Glutamatergic neuron (in vitro differentiated cells): ENCODE measurements at regions not wholly inside any gene's neighbourhood (a gene's known extent, or its start where the extent isn't known, plus 50 kb on each side); places are given as distances from the start of the nearest gene placed in this dataset.
"Not testable (repeated sequence)": the region's sequence is repeated elsewhere in the genome, so short reads cannot be mapped to it uniquely, and the experiment has no call there.

Source experiments
- DNase-seq: peaks from one replicate; pipeline ENCODE4 v3.0.0; 2022
- H3K27ac Mint-ChIP-seq: one replicate; pipeline ENCODE4 v1.8.0; 2020; ENCODE audit warnings: mild to moderate bottlenecking, mixed read lengths, inconsistent platforms; ENCODE audit not compliant: unreplicated experiment
- H3K27me3 Mint-ChIP-seq: one replicate; pipeline ENCODE4 v1.8.0; 2020; ENCODE audit warnings: mild to moderate bottlenecking, moderate library complexity, mixed read lengths, inconsistent platforms; ENCODE audit not compliant: unreplicated experiment
- H3K36me3 Mint-ChIP-seq: one replicate; pipeline ENCODE4 v1.8.0; 2020; ENCODE audit warnings: mild to moderate bottlenecking, mixed read lengths, inconsistent platforms; ENCODE audit not compliant: unreplicated experiment
- H3K4me1 Mint-ChIP-seq: one replicate; pipeline ENCODE4 v1.8.0; 2020; ENCODE audit warnings: mild to moderate bottlenecking, low read depth, mixed read lengths, inconsistent platforms; ENCODE audit not compliant: unreplicated experiment
- H3K4me3 Mint-ChIP-seq: one replicate; pipeline ENCODE4 v1.8.0; 2020; ENCODE audit warnings: mild to moderate bottlenecking, mixed read lengths, inconsistent platforms; ENCODE audit not compliant: unreplicated experiment
- H3K9me3 Mint-ChIP-seq: one replicate; pipeline ENCODE4 v1.8.0; 2020; ENCODE audit warnings: mild to moderate bottlenecking, moderate library complexity, mixed read lengths, inconsistent platforms; ENCODE audit not compliant: unreplicated experiment
- TF ChIP-seq, protein P1 (sequence below): fragments of 200-600 bp; sonication (generic); IDR thresholded peaks from one replicate; pipeline ENCODE4 v1.5.0; 2021; ENCODE audit not compliant: partially characterized antibody, unreplicated experiment

DNA sequence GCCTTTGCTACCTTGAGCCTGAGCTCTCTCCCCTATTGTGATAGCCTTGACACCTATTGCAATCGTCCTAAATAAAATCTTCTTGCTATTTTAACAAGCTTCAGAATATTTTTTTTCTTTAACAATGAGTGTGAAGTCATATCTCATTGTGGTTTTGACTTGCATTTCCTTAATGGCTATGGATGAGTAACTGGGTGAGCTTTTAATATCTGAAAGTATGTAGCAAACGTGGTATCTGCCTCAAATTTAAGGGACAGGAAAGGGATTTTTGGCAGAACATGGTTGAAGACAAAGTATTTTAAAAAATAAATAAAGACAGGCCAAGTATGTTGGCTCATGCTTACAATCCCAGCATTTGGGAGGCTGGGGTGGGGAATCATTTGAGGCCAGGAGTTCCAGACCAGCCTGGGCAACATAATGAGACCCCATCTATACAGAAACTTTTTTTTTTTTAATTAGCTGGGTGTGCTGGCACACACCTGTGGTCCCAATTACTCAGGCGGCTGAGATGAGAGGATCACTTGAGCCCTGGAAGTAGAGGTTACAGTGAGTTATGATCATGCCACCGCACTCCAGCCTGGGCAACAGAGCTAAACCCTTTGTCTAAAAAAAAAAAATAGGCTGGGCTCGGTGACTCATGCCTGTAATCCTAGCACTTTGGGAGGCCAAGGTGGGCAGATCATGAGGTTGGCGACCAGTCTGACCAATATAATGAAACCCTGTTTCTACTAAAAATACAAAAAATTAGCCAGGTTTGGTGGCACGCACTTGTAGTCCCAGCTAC, 319.3 kb upstream of the NRP1 start:
- H3K27ac Mint-ChIP-seq: no peak overlapping the region
- no peak overlapping the region for H3K4me3 Mint-ChIP-seq
- TF ChIP-seq, protein P1, sequence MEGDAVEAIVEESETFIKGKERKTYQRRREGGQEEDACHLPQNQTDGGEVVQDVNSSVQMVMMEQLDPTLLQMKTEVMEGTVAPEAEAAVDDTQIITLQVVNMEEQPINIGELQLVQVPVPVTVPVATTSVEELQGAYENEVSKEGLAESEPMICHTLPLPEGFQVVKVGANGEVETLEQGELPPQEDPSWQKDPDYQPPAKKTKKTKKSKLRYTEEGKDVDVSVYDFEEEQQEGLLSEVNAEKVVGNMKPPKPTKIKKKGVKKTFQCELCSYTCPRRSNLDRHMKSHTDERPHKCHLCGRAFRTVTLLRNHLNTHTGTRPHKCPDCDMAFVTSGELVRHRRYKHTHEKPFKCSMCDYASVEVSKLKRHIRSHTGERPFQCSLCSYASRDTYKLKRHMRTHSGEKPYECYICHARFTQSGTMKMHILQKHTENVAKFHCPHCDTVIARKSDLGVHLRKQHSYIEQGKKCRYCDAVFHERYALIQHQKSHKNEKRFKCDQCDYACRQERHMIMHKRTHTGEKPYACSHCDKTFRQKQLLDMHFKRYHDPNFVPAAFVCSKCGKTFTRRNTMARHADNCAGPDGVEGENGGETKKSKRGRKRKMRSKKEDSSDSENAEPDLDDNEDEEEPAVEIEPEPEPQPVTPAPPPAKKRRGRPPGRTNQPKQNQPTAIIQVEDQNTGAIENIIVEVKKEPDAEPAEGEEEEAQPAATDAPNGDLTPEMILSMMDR: no peak
- H3K9me3 Mint-ChIP-seq: peaks cover 10% of the 10 kb centered on the region
- no peaks in the 10 kb centered on the region for H3K4me1 Mint-ChIP-seq
- DNase-seq: no peak
- peaks cover 7% of the 10 kb centered on the region for H3K27me3 Mint-ChIP-seq
- peaks cover 19% of the 10 kb centered on the region for H3K36me3 Mint-ChIP-seq

DNA sequence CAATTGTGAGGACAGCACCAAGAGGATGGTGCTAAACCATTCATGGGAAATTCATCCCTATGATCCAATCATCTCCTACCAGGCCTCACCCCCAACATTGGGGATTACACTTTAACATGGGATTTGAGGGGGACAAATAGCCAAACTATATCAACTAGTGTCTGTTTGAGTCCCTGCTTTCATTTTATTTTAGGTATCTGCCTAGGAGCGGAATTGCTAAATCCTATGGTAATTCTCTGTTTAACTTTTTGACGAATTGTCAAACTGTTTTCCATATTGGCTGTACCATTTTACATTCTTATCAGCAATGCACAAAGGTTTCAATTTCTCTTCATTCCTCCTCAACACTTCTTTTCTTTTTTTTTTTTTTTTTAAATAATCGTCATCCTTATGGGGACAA, 318.4 kb upstream of the NRP1 start:
- TF ChIP-seq, protein P1: no peak
- H3K4me3 Mint-ChIP-seq: no peak overlapping the region
- peaks cover 22% of the 10 kb centered on the region for H3K36me3 Mint-ChIP-seq
- H3K27ac Mint-ChIP-seq: no peak overlapping the region
- DNase-seq: no peak
- H3K4me1 Mint-ChIP-seq: no peaks in the 10 kb centered on the region
- peaks cover 7% of the 10 kb centered on the region for H3K27me3 Mint-ChIP-seq
- H3K9me3 Mint-ChIP-seq: peaks cover 10% of the 10 kb centered on the region

DNA sequence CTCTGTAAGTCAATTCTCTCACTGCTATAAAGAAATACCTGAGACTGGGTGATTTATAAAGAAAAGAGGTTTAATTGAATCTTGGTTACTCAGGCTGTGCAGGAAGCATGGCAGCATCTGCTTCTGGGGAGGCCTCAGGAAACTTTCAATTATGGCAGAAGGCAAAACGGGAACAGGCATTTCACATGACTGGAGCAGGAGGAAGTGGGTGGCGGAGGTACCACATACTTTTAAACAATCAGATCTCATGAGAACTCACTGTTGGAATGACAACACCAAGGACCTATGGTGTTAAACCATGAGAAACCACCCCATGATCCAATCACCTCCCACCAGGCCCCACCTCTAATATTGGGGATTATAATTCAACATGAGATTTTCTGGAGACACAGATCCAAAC, 315.7 kb upstream of the NRP1 start:
- not testable (repeated sequence) for H3K4me1 Mint-ChIP-seq, DNase-seq, H3K27me3 Mint-ChIP-seq, H3K27ac Mint-ChIP-seq, H3K9me3 Mint-ChIP-seq, H3K4me3 Mint-ChIP-seq
- peaks cover 22% of the 10 kb centered on the region for H3K36me3 Mint-ChIP-seq

DNA sequence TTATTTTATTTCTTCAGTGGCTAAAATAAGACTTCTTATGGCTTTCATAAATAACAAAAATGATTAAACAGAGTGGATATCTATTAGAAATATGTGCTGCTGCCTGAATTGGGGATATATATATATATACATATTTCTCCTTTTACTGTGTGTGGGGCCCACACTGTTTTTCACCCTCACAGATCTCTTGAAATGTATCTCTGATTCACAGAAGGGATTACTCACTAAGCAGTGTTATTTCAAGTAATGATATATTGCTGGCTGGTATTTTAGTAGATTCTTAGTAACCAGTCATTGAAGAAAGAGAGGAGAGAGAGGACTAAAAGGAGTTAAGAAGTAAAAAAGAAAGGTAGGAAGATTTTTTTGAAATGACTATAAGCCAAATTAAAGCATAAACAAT, 308.6 kb upstream of the NRP1 start:
- Mint-ChIP-seq H3K4me1 (no peaks in the 10 kb centered on the region), H3K9me3 (no peaks in the 10 kb centered on the region), H3K36me3 (no peaks in the 10 kb centered on the region), H3K4me3 (no peak overlapping the region), H3K27ac (no peak overlapping the region), H3K27me3 (no peaks in the 10 kb centered on the region)
- DNase-seq: no peak
- TF ChIP-seq, protein P1: no peak

DNA sequence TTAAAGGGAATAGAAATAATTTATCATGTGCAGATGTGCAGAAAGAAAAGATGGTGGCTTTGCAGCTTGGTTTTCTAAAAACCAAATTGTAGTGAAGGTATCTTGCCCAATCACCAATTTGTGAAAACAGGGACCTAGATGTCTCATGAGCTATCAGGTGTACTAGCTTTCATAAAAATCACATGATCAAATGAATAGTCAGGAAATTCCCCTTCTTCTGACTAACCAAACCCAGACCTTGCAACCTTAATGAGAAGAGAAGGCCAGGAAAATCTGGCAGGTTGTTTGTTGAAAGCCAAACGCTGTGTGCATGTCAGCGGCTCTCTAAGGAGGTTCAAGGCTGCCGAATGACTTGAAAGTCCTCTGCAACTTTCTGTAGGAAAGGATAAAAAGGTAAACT, 304.4 kb upstream of the NRP1 start:
- TF ChIP-seq, protein P1: no peak
- no peaks in the 10 kb centered on the region for H3K27me3 Mint-ChIP-seq

More for the DNA sequence above, 304.4 kb upstream of the NRP1 start:
- no peaks in the 10 kb centered on the region for H3K36me3 Mint-ChIP-seq
- H3K9me3 Mint-ChIP-seq: no peaks in the 10 kb centered on the region
- H3K4me3 Mint-ChIP-seq: no peak overlapping the region
- H3K27ac Mint-ChIP-seq: no peak overlapping the region
- H3K4me1 Mint-ChIP-seq: no peaks in the 10 kb centered on the region
- no peak for DNase-seq
